22Rv1 (cell line): ENCODE measurements at regions not wholly inside any gene's neighbourhood (a gene's known extent, or its start where the extent isn't known, plus 50 kb on each side); places are given as distances from the start of the nearest gene placed in this dataset.

Experiments used
- H3K27ac ChIP-seq: fragments of 450-650 bp; 2 replicates; pipeline ENCODE4 v1.5.1; 2017
- ZFX ChIP-seq: fragments of 450-650 bp; IDR thresholded peaks from 2 replicates; pipeline ENCODE4 v1.6.1; 2017; ENCODE audit warnings: antibody characterized with exemption, borderline replicate concordance
- TF ChIP-seq, protein P1 (sequence below): fragments of 450-650 bp; IDR thresholded peaks from 2 replicates; pipeline ENCODE4 v1.5.1; 2017; ENCODE audit warnings: mild to moderate bottlenecking

DNA sequence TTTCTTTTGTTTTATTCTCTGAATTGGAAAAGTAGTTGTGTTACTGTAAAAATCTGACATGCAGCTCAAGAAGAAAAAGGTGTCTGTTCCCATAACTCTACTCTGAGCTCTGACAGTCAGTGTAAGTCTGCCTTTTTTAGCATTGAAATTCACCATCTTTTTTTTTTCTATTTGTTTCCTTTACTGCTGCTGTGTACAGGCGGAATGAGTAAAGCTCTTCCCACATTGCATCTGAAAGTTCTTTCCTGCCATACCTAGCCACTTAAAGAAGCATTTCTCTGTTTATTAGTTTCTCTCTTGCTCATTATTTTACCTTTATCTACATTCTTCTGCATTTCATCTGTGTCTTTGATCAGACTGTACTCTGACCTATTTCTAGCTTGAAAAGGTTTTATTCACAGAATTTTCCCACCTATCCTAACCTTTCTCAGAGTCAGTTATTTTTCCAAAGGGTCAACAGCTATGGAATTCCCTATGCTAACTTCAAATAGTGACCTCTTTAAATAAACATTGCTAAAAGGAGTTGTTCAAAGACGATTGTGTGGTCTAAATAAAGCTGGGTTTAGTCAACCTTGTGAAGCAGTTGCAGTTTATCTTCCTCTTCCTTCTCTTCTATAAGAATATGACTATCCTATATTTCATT is 1303.1 kb upstream of the ZEB2 start:
- TF ChIP-seq, protein P1, sequence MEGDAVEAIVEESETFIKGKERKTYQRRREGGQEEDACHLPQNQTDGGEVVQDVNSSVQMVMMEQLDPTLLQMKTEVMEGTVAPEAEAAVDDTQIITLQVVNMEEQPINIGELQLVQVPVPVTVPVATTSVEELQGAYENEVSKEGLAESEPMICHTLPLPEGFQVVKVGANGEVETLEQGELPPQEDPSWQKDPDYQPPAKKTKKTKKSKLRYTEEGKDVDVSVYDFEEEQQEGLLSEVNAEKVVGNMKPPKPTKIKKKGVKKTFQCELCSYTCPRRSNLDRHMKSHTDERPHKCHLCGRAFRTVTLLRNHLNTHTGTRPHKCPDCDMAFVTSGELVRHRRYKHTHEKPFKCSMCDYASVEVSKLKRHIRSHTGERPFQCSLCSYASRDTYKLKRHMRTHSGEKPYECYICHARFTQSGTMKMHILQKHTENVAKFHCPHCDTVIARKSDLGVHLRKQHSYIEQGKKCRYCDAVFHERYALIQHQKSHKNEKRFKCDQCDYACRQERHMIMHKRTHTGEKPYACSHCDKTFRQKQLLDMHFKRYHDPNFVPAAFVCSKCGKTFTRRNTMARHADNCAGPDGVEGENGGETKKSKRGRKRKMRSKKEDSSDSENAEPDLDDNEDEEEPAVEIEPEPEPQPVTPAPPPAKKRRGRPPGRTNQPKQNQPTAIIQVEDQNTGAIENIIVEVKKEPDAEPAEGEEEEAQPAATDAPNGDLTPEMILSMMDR, result no peak
- TF ChIP-seq ZFX, result no peak
- H3K27ac ChIP-seq, result no peak overlapping the region

DNA sequence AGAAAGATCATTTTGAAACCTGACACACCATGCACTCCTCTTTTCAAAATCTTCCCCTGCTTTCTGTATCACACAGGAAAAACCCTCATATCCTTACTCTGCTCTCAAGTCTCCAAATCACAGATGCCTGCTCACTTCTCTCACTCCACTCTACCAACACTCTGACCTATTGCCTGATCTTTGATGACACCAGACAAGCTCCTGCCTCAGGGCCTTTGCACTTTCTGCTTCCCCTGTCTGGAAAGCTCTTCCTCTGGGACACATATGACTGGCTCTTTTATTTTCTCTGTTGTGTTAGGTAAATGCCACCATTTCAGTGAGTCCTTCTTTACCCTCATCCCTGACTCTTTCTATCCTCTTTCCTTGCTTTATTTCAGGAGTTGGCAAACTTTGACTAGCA is 1300.7 kb upstream of the ZEB2 start:
- TF ChIP-seq, protein P1, result no peak
- no peak for TF ChIP-seq ZFX

DNA sequence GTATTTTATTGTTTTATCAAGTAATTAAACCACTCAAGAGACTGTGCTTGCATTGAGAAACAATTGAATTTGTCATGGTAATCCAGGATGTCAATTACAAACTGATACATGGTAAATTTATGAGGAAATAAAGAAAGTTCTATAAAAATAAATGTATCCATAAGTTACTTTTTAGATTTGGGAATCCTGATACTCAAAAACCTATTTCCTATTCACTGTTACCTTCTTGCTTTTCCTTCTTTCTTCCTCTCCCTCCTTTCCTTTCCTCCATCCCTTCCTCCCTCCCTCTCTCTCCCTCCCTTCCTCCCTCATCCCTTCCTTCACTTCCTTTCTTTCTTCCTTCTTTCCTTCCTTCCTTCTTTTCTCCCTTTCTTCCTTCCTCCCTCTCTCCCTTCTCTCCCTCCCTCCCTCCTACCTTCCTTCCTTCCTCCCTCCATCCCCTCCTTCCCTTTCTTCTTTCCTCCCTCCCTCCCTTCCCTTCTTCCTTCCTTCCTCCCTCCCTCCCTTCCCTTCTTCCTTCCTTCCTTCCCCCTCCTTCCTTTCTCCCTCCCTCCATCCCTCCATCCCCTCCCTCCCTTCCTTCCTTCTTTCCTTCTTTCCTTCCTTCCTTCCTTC is 1299.1 kb upstream of the ZEB2 start:
- H3K27ac ChIP-seq, result no peak overlapping the region
- TF ChIP-seq, protein P1, result no peak
- TF ChIP-seq ZFX, result no peak

More for the DNA sequence above, 1300.7 kb upstream of the ZEB2 start:
- no peak overlapping the region for H3K27ac ChIP-seq

DNA sequence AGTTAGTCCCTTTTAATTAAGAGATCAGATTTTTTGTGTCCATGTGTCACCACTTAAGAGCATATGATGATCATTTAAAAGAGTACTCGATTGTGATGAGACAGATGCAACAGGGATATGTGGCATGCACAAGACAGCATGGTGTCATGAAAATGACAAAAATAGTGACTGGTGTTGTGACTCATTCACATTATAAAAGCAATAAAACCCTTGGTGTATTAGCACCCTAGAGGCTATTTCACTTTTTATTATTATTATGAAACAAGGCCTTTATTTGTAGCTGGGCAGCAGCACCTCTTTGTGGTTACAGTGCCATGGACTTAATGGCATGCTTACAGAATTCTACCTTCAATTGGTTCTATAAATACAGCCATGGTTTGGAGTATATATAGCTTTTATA is 1296.0 kb upstream of the ZEB2 start:
- H3K27ac ChIP-seq, result no peak overlapping the region
- no peak for TF ChIP-seq ZFX
- TF ChIP-seq, protein P1, result no peak

DNA sequence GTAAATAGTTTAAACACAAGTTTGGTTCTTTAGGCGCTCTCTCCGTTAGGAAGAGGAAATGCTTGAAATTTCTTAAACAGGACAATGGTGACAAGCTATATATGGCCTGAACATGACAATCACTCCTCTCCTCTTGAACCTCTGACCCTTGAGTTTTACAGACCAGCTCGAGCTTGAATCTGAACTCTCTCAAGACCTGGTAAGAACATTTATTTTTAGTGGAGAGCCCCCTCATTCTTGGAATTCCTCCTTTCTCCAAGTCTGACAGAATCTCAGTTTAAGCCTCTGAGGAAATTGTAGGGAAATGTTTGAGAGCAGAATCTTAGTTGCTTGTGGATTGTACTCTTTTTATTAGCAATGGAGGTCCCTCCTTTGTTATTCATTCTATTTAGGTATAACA is 1293.6 kb upstream of the ZEB2 start:
- H3K27ac ChIP-seq, result no peak overlapping the region
- TF ChIP-seq, protein P1, result no peak
- no peak for TF ChIP-seq ZFX

DNA sequence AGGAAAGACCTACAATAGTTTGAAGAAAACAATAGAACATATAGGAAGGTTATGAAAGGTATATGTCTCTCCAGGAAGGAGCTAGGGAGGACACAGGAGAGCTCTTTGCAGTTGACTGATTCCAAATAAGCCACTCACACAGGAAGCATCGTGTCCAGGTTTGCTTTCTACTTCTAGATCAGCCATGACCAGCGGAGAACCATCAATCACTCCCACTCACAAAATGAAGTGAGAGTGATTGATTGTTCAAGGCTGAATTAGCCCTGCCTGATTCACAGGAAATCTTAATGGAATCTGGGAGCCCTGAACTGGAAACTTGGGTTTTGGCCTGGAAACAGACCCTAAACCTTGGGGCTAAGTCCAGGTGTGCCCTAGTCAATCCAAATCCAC is 1292.2 kb upstream of the ZEB2 start:
- H3K27ac ChIP-seq, result no peak overlapping the region
- TF ChIP-seq, protein P1, result no peak
- no peak for TF ChIP-seq ZFX

DNA sequence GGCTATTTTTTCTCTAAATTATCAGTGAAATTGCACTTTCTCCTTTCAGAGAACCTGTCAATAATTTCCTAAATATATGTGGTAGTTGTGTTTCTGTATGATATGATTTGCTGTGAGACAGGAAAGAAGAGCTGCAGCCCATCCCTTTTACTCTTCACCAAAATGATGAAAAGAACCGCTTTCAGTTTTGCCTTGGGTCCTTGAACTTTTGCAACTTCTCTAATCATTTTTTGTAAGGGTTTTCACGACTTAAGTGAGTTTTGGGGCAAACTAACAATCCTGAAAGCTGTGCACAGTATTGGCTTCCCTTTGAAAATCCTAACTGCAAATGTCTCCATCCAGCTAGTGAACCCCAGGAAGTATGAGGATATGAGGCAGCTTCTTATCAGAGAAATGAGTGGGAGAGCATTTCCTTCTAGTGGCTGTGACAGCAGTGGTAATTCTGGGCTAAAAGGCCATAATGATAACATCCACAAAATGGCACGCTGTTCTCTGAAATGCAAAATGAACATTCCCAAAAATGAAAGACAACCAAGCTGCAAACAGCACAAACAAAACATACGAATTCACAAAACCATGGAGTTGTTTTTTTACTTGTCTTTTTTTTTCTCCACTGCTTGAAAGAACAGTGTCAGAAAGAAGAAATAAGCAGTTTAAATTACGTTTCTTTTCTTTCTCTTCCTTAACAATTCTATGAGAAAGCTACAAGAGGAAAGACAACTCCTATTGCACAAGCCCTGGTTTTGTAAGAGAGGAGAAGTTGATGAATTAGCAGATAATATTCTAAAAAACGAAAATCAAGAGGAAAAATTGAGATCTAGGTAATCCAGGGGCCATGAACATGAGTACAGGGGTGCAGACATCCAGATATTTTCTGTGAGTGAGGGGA is 1291.6 kb upstream of the ZEB2 start:
- TF ChIP-seq ZFX, result no peak
- TF ChIP-seq, protein P1, result no peak
- H3K27ac ChIP-seq, result no peak overlapping the region
